Gastrocnemius medialis (tissue), 4 donors: ENCODE measurements at regions not wholly inside any gene's neighbourhood (a gene's known extent, or its start where the extent isn't known, plus 50 kb on each side); places are given as distances from the start of the nearest gene placed in this dataset.

Source experiments
- POLR2A ChIP-seq, 2 donors: fragments of 450-650 bp; IDR thresholded peaks; one replicate each; pipeline ENCODE4 v1.6.1; 2017; ENCODE audit warnings: antibody characterized with exemption in 2 of 2, mild to moderate bottlenecking in 2 of 2, moderate library complexity in 2 of 2
- TF ChIP-seq, protein P1 (sequence below), 5 experiments: fragments of 450-650 bp in 3 of 5; fragments of 200-600 bp in 2 of 5; sonication (generic) in 2 of 5; IDR thresholded peaks in 4 of 5; conservative IDR thresholded peaks in 1 of 5; 1 replicate in 4 of 5; 2 replicates in 1 of 5; pipeline ENCODE4 v1.5.1; 2016 to 2019; ENCODE audit warnings: antibody characterized with exemption in 5 of 5, mild to moderate bottlenecking in 3 of 5, moderate library complexity in 3 of 5

DNA sequence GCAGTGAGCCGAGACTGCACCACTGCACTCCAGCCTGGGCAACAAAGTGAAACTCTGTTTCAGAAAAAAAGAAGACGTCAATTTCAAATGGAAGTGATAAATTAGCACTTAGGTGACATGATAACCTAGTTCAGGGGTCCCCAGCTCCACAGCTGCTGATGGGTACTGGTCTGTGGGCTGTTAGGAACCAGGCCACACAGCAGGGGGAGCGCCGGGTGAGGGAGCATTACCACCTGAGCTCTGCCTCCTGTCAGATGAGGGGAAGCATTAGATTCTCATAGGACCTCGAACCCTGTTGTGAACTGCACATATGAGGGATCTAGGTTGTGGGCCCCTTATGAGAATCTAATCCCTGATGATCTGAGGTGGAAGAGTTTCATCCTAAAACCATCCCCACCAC lies 253.0 kb downstream of the FOXL1 start:
- TF ChIP-seq, protein P1, sequence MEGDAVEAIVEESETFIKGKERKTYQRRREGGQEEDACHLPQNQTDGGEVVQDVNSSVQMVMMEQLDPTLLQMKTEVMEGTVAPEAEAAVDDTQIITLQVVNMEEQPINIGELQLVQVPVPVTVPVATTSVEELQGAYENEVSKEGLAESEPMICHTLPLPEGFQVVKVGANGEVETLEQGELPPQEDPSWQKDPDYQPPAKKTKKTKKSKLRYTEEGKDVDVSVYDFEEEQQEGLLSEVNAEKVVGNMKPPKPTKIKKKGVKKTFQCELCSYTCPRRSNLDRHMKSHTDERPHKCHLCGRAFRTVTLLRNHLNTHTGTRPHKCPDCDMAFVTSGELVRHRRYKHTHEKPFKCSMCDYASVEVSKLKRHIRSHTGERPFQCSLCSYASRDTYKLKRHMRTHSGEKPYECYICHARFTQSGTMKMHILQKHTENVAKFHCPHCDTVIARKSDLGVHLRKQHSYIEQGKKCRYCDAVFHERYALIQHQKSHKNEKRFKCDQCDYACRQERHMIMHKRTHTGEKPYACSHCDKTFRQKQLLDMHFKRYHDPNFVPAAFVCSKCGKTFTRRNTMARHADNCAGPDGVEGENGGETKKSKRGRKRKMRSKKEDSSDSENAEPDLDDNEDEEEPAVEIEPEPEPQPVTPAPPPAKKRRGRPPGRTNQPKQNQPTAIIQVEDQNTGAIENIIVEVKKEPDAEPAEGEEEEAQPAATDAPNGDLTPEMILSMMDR (IDR thresholded peaks at IDR 0.05 in 4 of 5, conservative IDR thresholded peaks at IDR 0.05 in 1 of 5), result no peak
- TF ChIP-seq POLR2A (IDR thresholded peaks at IDR 0.05), result no peak
